SK-N-SH treated with all-trans-retinoic acid at 6 μM for 48 hours (cell line): ENCODE measurements at regions not wholly inside any gene's neighbourhood (a gene's known extent, or its start where the extent isn't known, plus 50 kb on each side); places are given as distances from the start of the nearest gene placed in this dataset.

Source experiments
- CSDC2 ChIP-seq: fragments of 250-450 bp; sonication (Bioruptor Pico); IDR thresholded peaks from 2 replicates; pipeline ENCODE4 v1.5.0; 2020; ENCODE audit warnings: mild to moderate bottlenecking, moderate library complexity
- GLIS3 ChIP-seq: fragments of 250-450 bp; sonication (Bioruptor Pico); IDR thresholded peaks from 2 replicates; pipeline ENCODE4 v1.5.0; 2020; ENCODE audit warnings: mild to moderate bottlenecking, moderate library complexity
- ISL1 ChIP-seq: fragments of 250-450 bp; sonication (Bioruptor Pico); IDR thresholded peaks from 2 replicates; pipeline ENCODE4 v2.1.2; 2022; ENCODE audit warnings: mild to moderate bottlenecking, moderate library complexity
- OSR1 ChIP-seq: fragments of 250-450 bp; sonication (Bioruptor Pico); IDR thresholded peaks from 2 replicates; pipeline ENCODE4 v1.8.0; 2022; ENCODE audit warnings: moderate library complexity, mild to moderate bottlenecking, inconsistent platforms
- PATZ1 ChIP-seq: fragments of 250-450 bp; sonication (Bioruptor Pico); IDR thresholded peaks from 2 replicates; pipeline ENCODE4 v1.8.0; 2020; ENCODE audit warnings: mild to moderate bottlenecking, moderate library complexity, borderline replicate concordance
- ZC3H10 ChIP-seq: fragments of 250-450 bp; sonication (Bioruptor Pico); IDR thresholded peaks from 2 replicates; pipeline ENCODE4 v1.5.1; 2021; ENCODE audit warnings: mild to moderate bottlenecking, moderate library complexity

DNA sequence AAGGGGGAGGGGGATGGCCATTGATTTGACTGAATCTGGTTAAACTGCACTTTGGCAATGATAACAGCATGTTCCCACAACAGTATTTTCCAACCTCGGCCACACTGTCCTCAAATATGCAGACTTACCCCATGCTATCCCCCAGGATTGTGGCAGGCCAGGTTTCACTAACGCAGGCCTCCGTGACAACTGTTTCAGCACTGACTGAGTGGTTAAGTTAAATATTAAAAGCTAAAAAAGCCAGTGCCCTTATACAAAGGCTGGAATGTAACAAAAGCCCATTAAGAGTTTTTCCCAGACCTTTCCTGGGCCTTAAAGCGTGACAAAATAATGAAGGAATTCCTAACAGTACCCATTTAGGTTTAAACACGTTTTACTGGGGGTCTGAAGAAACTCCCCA lies 202.9 kb downstream of the USP25 start:
- TF ChIP-seq ZC3H10 (CRISPR knock-in tag), result no peak
- TF ChIP-seq CSDC2 (CRISPR knock-in tag), result no peak
- TF ChIP-seq PATZ1 (CRISPR knock-in tag), result no peak
- no peak for TF ChIP-seq OSR1 (CRISPR knock-in tag)
- TF ChIP-seq GLIS3 (CRISPR knock-in tag), result no peak
- TF ChIP-seq ISL1 (CRISPR knock-in tag), result no peak
